Gastroesophageal sphincter (tissue), 3 donors: ENCODE measurements at regions not wholly inside any gene's neighbourhood (a gene's known extent, or its start where the extent isn't known, plus 50 kb on each side); places are given as distances from the start of the nearest gene placed in this dataset.

Experiments
- EP300 ChIP-seq: sonication (generic); formaldehyde crosslinking; IDR thresholded peaks from one replicate; pipeline ENCODE4 v1.6.1; 2017; ENCODE audit warnings: antibody characterized with exemption, mild to moderate bottlenecking
- POLR2A ChIP-seq, 2 donors: fragments of 450-650 bp; IDR thresholded peaks; one replicate each; pipeline ENCODE4 v1.6.1; 2017; ENCODE audit warnings: antibody characterized with exemption in 2 of 2, mild to moderate bottlenecking in 2 of 2, moderate library complexity in 1 of 2
- POLR2AphosphoS5 ChIP-seq: sonication (generic); formaldehyde crosslinking; IDR thresholded peaks from one replicate; pipeline ENCODE4 v1.6.1; 2017; ENCODE audit warnings: antibody characterized with exemption
- TF ChIP-seq, protein P1 (sequence below), 4 experiments: fragments of 200-600 bp in 2 of 4; fragments of 450-650 bp in 2 of 4; sonication (generic) in 1 of 4; IDR thresholded peaks; one replicate each; pipeline ENCODE4 v1.5.1; 2017 to 2019; ENCODE audit warnings: antibody characterized with exemption in 4 of 4, mild to moderate bottlenecking in 2 of 4, moderate library complexity in 2 of 4

GRCh38 chr14:85911044-85911443 is 381.1 kb downstream of the FLRT2 start:
- TF ChIP-seq, protein P1, sequence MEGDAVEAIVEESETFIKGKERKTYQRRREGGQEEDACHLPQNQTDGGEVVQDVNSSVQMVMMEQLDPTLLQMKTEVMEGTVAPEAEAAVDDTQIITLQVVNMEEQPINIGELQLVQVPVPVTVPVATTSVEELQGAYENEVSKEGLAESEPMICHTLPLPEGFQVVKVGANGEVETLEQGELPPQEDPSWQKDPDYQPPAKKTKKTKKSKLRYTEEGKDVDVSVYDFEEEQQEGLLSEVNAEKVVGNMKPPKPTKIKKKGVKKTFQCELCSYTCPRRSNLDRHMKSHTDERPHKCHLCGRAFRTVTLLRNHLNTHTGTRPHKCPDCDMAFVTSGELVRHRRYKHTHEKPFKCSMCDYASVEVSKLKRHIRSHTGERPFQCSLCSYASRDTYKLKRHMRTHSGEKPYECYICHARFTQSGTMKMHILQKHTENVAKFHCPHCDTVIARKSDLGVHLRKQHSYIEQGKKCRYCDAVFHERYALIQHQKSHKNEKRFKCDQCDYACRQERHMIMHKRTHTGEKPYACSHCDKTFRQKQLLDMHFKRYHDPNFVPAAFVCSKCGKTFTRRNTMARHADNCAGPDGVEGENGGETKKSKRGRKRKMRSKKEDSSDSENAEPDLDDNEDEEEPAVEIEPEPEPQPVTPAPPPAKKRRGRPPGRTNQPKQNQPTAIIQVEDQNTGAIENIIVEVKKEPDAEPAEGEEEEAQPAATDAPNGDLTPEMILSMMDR (IDR thresholded peaks at IDR 0.05), result no peak
- TF ChIP-seq POLR2A (IDR thresholded peaks at IDR 0.05), result no peak
- TF ChIP-seq EP300, result no peak
- TF ChIP-seq POLR2AphosphoS5, result no peak
